Lung (tissue), 11 donors: ENCODE measurements at regions not wholly inside any gene's neighbourhood (a gene's known extent, or its start where the extent isn't known, plus 50 kb on each side); places are given as distances from the start of the nearest gene placed in this dataset.
A peak's percentile ranks its signal among the peaks of the same experiment; 100 is the strongest.

ENCODE experiments used
- ATAC-seq: fragments of 200-7000 bp; cut with Tn5 transposase; one replicate; pipeline ENCODE4 v1.9.1; 2020; ENCODE audit warnings: moderate number of reproducible peaks; ENCODE audit not compliant: insufficient read depth, low FRiP score
- DNase-seq, 3 donors: peaks; one replicate each; pipeline ENCODE4 v3.0.0-alpha.2; 2013 to 2017
- H3K27ac ChIP-seq, 2 donors: one replicate each; pipeline ENCODE4 v1.5.1; 2013; ENCODE audit warnings: mild to moderate bottlenecking in 2 of 2, moderate library complexity in 2 of 2, control low read depth in 1 of 2, inconsistent platforms in 1 of 2, low read depth in 1 of 2, low read length in 1 of 2
- H3K27me3 ChIP-seq, 3 donors: one replicate each; pipeline ENCODE4 v1.5.1; 2013; ENCODE audit warnings: low read length in 2 of 3; ENCODE audit not compliant: control insufficient read depth in 3 of 3, insufficient read depth in 3 of 3
- H3K36me3 ChIP-seq, 4 donors: one replicate each; pipeline ENCODE4 v1.5.1; 2013; ENCODE audit warnings: low read length in 4 of 4, mild to moderate bottlenecking in 1 of 4, moderate library complexity in 1 of 4; ENCODE audit not compliant: control insufficient read depth in 4 of 4, insufficient read depth in 4 of 4
- H3K4me1 ChIP-seq, 5 donors: one replicate each; pipeline ENCODE4 v1.5.1; 2013; ENCODE audit warnings: low read length in 5 of 5, mild to moderate bottlenecking in 2 of 5, moderate library complexity in 1 of 5; ENCODE audit not compliant: control insufficient read depth in 5 of 5, insufficient read depth in 5 of 5
- H3K4me3 ChIP-seq: one replicate; pipeline ENCODE4 v1.5.1; 2013; ENCODE audit warnings: mild to moderate bottlenecking, control low read depth, moderate library complexity
- H3K9ac ChIP-seq, 2 donors: one replicate each; pipeline ENCODE4 v1.5.1; 2013; ENCODE audit warnings: low read length in 2 of 2, control low read depth in 1 of 2; ENCODE audit not compliant: insufficient read depth in 1 of 2
- H3K9me3 ChIP-seq, 4 donors: one replicate each; pipeline ENCODE4 v1.5.1; 2013; ENCODE audit warnings: low read length in 3 of 4, mild to moderate bottlenecking in 1 of 4, moderate library complexity in 1 of 4; ENCODE audit not compliant: control insufficient read depth in 4 of 4, insufficient read depth in 3 of 4
- WGBS, 2 donors: extraction: QIAGEN DNeasy Blood & Tissue Kit; methylation state at CpG; one replicate each; pipeline ENCODE4 v1.1.7; 2013; 5-methylcytosine and 5-hydroxymethylcytosine counted together
- TF ChIP-seq, protein P1 (sequence below): IDR thresholded peaks from 2 replicates; pipeline ENCODE4 v1.5.1; 2012; ENCODE audit warnings: mild to moderate bottlenecking; ENCODE audit errors: control extremely low read depth, extremely low read depth
- donor health status: control.
- donor health status: control.
- donor health status: Bipolar disorder and iron deficiency.
- donor health status: healthy.
- donor health status: DM: yes; HTN: yes; CAD: no.

DNA sequence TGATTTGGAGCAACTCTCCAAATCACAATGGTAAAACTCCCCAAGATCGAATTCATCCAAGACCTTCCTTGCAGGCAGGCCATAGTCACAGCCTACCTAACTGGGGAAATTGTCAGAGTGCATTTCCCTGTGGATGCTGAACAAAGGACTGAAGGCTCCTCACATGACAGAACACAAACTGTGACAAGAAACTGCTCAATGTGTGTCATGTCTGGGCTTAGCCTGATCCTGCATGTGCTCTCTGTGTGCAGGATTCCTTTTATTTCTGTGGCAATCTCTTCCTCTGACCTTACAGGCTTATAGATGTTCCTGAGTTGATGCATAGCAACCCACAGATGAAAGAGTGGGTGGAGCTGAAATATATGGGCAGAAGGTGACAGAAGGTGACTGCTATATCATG is 465.8 kb downstream of the ICE1 start:
- H3K4me3 ChIP-seq = no peak overlapping the region
- H3K27me3 ChIP-seq = no peaks in the 10 kb centered on the region
- ATAC-seq (no peak), DNase-seq (no peak)
- no peaks in the 10 kb centered on the region for H3K4me1 ChIP-seq
- no peak overlapping the region for H3K27ac ChIP-seq
- no peaks in the 10 kb centered on the region for H3K9me3 ChIP-seq
- TF ChIP-seq, protein P1, sequence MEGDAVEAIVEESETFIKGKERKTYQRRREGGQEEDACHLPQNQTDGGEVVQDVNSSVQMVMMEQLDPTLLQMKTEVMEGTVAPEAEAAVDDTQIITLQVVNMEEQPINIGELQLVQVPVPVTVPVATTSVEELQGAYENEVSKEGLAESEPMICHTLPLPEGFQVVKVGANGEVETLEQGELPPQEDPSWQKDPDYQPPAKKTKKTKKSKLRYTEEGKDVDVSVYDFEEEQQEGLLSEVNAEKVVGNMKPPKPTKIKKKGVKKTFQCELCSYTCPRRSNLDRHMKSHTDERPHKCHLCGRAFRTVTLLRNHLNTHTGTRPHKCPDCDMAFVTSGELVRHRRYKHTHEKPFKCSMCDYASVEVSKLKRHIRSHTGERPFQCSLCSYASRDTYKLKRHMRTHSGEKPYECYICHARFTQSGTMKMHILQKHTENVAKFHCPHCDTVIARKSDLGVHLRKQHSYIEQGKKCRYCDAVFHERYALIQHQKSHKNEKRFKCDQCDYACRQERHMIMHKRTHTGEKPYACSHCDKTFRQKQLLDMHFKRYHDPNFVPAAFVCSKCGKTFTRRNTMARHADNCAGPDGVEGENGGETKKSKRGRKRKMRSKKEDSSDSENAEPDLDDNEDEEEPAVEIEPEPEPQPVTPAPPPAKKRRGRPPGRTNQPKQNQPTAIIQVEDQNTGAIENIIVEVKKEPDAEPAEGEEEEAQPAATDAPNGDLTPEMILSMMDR = no peak
- no peak overlapping the region for H3K9ac ChIP-seq
- H3K36me3 ChIP-seq = no peaks in the 10 kb centered on the region
- WGBS, 2 donors = 76 to 90% methylated on average over 1 of the region's 1 CpG

DNA sequence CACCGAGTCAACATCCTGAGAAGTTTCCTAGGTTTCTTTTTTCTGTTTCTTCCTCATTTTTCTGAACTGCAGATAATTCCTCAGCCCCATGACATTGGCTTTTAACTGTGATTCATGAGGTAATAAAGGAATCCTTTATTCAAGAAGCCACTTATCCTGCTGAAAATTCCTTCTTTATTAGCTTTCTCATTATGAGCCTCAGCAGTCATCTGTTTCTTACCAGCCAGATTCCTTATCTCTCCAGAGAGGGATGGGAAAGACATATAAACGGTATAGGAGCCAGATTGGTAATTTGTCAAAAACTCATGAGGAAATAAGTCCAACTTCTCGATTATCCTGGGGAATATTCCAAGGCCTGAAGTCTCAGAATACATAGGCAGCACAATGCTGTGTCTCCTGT is 465.4 kb downstream of the ICE1 start:
- 42 to 58% methylated on average over 3 of the region's 3 CpGs for WGBS, 2 donors
- ATAC-seq (no peak), DNase-seq (no peak)
- no peaks in the 10 kb centered on the region for H3K4me1 ChIP-seq
- H3K27ac ChIP-seq = no peak overlapping the region
- H3K27me3 ChIP-seq = peaks cover 0 to 2% (median 0%) of the 10 kb centered on the region in 3 donors
- TF ChIP-seq, protein P1 = no peak
- no peak overlapping the region for H3K4me3 ChIP-seq
- H3K9ac ChIP-seq = no peak overlapping the region
- no peaks in the 10 kb centered on the region for H3K9me3 ChIP-seq
- no peaks in the 10 kb centered on the region for H3K36me3 ChIP-seq

DNA sequence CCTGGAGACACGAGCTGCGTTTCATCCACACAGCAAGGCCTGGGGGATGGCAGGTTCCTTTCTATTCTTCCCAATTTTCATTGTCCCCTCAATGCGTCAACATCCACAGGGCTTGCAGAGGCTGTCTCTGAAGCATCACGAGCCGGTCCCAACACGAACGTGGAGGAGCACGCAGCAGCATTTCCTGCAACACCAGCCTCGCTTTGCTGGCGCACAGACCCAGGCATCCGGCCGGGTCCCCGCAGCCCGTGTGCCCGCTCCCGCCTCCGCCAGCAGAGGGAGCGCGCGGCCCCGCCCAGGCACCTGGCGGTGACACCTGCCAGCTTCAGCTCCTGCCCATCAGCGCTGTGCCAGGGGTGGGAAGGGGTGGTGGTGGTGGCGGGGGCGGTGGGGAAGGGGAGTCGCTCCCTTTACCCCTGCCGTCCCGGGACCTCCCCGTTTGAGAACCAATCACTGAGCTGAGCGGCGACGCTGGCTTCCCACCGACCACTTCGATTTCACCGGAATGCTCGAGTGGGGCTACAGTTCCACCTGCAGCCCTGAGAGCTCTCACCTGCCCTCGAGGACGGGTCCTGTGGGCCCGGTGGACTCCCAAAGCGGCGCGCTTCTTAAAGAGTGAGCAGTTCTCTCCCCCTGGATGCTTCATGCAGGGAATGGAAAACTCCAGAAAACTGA is 464.5 kb downstream of the ICE1 start:
- WGBS, 2 donors = 14 to 15% methylated on average over 42 of the region's 42 CpGs
- Histone ChIP-seq H3K4me1 (no peaks in the 10 kb centered on the region), H3K36me3 (no peaks in the 10 kb centered on the region), H3K4me3 (no peak overlapping the region), H3K9me3 (no peaks in the 10 kb centered on the region), H3K27ac (no peak overlapping the region), H3K9ac (no peak overlapping the region), H3K27me3 (peaks cover 0 to 3% (median 0%) of the 10 kb centered on the region in 3 donors)
- ATAC-seq (peak; percentile 56), DNase-seq (peak in 1 of 3 donors; percentile 3)
- TF ChIP-seq, protein P1 = peak; percentile 24

DNA sequence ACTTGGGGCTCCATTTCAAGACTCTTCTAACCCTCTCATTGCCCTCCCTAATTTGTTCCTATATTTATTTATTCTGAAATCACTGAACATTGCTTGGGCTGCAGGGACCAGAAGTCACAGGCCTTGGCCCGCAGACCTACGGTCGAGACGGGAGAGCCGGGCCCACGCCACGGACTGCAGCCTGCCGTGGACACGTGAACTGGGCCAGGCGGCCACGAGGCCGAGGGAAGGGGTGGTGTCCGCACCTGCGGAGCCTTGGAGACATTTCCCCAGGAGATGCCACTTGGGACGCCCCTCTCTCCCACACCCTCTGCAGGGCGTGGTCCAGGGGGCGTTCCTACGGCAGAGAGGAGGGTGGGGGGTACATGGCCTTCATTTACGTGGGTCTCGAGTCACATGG is 463.9 kb downstream of the ICE1 start:
- Histone ChIP-seq H3K27me3 (peaks cover 0 to 3% (median 0%) of the 10 kb centered on the region in 3 donors), H3K27ac (no peak overlapping the region), H3K36me3 (no peaks in the 10 kb centered on the region), H3K9ac (no peak overlapping the region), H3K4me3 (no peak overlapping the region), H3K9me3 (no peaks in the 10 kb centered on the region), H3K4me1 (no peaks in the 10 kb centered on the region)
- no peak for ATAC-seq
- DNase-seq = no peak
- WGBS, 2 donors = 87 to 89% methylated on average over 20 of the region's 20 CpGs
- TF ChIP-seq, protein P1 = no peak
